ENCODE measurements at regions not wholly inside any gene's neighbourhood (a gene's known extent, or its start where the extent isn't known, plus 50 kb on each side); places are given as distances from the start of the nearest gene placed in this dataset.

DNA sequence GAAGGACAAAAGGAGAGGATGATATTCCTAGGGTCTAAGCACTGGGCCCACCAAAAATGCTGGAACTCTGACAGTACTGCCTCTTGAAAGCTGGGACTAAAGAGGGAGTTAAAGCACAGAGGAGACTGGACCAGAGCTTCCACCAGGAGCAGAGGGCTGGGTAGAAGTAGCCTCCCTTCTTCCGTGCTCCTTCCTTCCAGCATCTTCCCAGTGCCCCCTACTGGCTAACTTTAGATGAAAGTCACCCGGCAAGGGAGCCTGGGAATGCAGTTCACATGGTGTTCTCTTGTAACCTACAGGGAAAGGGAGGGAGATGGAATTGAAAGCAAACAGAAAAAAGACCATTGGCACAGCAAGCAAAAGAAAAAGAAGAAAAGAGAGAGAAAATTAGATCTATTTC is 106.1 kb upstream of the COL8A1 start:
- Histone ChIP-seq H2AFZ (ENCODE audit: low read depth, low read length) (no peak overlapping the region), H3K36me3 (ENCODE audit: insufficient read depth, low read length) (no peaks in the 10 kb centered on the region)

GRCh38 chr3:99529265-99529664 is 109.1 kb upstream of the COL8A1 start:
- no peak for TF ChIP-seq POLR2AphosphoS5 (IDR thresholded peaks at IDR 0.05)
- no peak for TF ChIP-seq EZH2 (IDR thresholded peaks at IDR 0.05; ENCODE audit: borderline replicate concordance, insufficient read depth, low read length, poor library complexity, severe bottlenecking)
- no peak for TF ChIP-seq RAD21 (conservative IDR thresholded peaks at IDR 0.05)
- TF ChIP-seq MXI1 (conservative IDR thresholded peaks at IDR 0.05; ENCODE audit: poor library complexity, severe bottlenecking), result no peak
- TF ChIP-seq SMC3 (conservative IDR thresholded peaks at IDR 0.05; ENCODE audit: poor library complexity), result no peak
- no peak for TF ChIP-seq TAF1 (IDR thresholded peaks at IDR 0.05; ENCODE audit: low read depth)
- no peak for TF ChIP-seq CTCF (IDR thresholded peaks at IDR 0.05; ENCODE audit: poor library complexity, severe bottlenecking)
- TF ChIP-seq, protein P1, sequence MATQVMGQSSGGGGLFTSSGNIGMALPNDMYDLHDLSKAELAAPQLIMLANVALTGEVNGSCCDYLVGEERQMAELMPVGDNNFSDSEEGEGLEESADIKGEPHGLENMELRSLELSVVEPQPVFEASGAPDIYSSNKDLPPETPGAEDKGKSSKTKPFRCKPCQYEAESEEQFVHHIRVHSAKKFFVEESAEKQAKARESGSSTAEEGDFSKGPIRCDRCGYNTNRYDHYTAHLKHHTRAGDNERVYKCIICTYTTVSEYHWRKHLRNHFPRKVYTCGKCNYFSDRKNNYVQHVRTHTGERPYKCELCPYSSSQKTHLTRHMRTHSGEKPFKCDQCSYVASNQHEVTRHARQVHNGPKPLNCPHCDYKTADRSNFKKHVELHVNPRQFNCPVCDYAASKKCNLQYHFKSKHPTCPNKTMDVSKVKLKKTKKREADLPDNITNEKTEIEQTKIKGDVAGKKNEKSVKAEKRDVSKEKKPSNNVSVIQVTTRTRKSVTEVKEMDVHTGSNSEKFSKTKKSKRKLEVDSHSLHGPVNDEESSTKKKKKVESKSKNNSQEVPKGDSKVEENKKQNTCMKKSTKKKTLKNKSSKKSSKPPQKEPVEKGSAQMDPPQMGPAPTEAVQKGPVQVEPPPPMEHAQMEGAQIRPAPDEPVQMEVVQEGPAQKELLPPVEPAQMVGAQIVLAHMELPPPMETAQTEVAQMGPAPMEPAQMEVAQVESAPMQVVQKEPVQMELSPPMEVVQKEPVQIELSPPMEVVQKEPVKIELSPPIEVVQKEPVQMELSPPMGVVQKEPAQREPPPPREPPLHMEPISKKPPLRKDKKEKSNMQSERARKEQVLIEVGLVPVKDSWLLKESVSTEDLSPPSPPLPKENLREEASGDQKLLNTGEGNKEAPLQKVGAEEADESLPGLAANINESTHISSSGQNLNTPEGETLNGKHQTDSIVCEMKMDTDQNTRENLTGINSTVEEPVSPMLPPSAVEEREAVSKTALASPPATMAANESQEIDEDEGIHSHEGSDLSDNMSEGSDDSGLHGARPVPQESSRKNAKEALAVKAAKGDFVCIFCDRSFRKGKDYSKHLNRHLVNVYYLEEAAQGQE (IDR thresholded peaks at IDR 0.05; ENCODE audit: borderline replicate concordance), result no peak
- no peak for TF ChIP-seq EP300 (conservative IDR thresholded peaks at IDR 0.05; ENCODE audit: poor library complexity, severe bottlenecking)
- Histone ChIP-seq H4K20me1 (ENCODE audit: insufficient read depth) (no peaks in the 10 kb centered on the region), H3K79me2 (replicated peaks; ENCODE audit: insufficient read depth, low read length) (no peaks in the 10 kb centered on the region), H3K9ac (ENCODE audit: low read length) (no peak overlapping the region), H2AFZ (ENCODE audit: low read depth, low read length) (no peak overlapping the region), H3K4me2 (ENCODE audit: low read length) (no peak overlapping the region), H3K27ac (ENCODE audit: low read length) (no peak overlapping the region), H3K36me3 (ENCODE audit: insufficient read depth, low read length) (no peaks in the 10 kb centered on the region), H3F3A (ENCODE audit: insufficient read depth, low read length, poor library complexity, severe bottlenecking) (no peaks in the 10 kb centered on the region), H3K4me3 (ENCODE audit: low read length) (no peak overlapping the region), H3K9me2 (ENCODE audit: insufficient read depth, low read length) (no peaks in the 10 kb centered on the region), H3K9me3 (ENCODE audit: low read length) (no peaks in the 10 kb centered on the region), H3K27me3 (ENCODE audit: insufficient read depth, low read depth, low read length) (no peaks in the 10 kb centered on the region)

More for the DNA sequence above, 106.1 kb upstream of the COL8A1 start:
- Histone ChIP-seq H3K9me2 (ENCODE audit: insufficient read depth, low read length) (no peaks in the 10 kb centered on the region), H3K9me3 (ENCODE audit: low read length) (no peaks in the 10 kb centered on the region), H3K4me3 (ENCODE audit: low read length) (no peak overlapping the region), H4K20me1 (ENCODE audit: insufficient read depth) (no peaks in the 10 kb centered on the region), H3K27me3 (ENCODE audit: insufficient read depth, low read depth, low read length) (no peaks in the 10 kb centered on the region), H3K27ac (ENCODE audit: low read length) (no peak overlapping the region), H3K9ac (ENCODE audit: low read length) (no peak overlapping the region), H3K4me2 (ENCODE audit: low read length) (no peak overlapping the region), H3K79me2 (replicated peaks; ENCODE audit: insufficient read depth, low read length) (no peaks in the 10 kb centered on the region), H3F3A (ENCODE audit: insufficient read depth, low read length, poor library complexity, severe bottlenecking) (no peaks in the 10 kb centered on the region)
- no peak for TF ChIP-seq MXI1 (conservative IDR thresholded peaks at IDR 0.05; ENCODE audit: poor library complexity, severe bottlenecking)
- no peak for TF ChIP-seq RAD21 (conservative IDR thresholded peaks at IDR 0.05)
- no peak for TF ChIP-seq TAF1 (IDR thresholded peaks at IDR 0.05; ENCODE audit: low read depth)

- Histone ChIP-seq H2AFZ (ENCODE audit: low read depth, low read length) (no peak overlapping the region), H3K4me2 (ENCODE audit: low read length) (no peak overlapping the region), H4K20me1 (ENCODE audit: insufficient read depth) (no peaks in the 10 kb centered on the region), H3K9ac (ENCODE audit: low read length) (no peak overlapping the region), H3K9me3 (ENCODE audit: low read length) (no peaks in the 10 kb centered on the region), H3K4me3 (ENCODE audit: low read length) (no peak overlapping the region), H3F3A (ENCODE audit: insufficient read depth, low read length, poor library complexity, severe bottlenecking) (no peaks in the 10 kb centered on the region), H3K36me3 (ENCODE audit: insufficient read depth, low read length) (no peaks in the 10 kb centered on the region), H3K27ac (ENCODE audit: low read length) (no peak overlapping the region), H3K9me2 (ENCODE audit: insufficient read depth, low read length) (no peaks in the 10 kb centered on the region), H3K27me3 (ENCODE audit: insufficient read depth, low read depth, low read length) (no peaks in the 10 kb centered on the region), H3K79me2 (replicated peaks; ENCODE audit: insufficient read depth, low read length) (no peaks in the 10 kb centered on the region)
- TF ChIP-seq CTCF (IDR thresholded peaks at IDR 0.05; ENCODE audit: poor library complexity, severe bottlenecking), result no peak
- no peak for TF ChIP-seq POLR2AphosphoS5 (IDR thresholded peaks at IDR 0.05)
- no peak for TF ChIP-seq RAD21 (conservative IDR thresholded peaks at IDR 0.05)
- TF ChIP-seq, protein P1 (IDR thresholded peaks at IDR 0.05; ENCODE audit: borderline replicate concordance), result no peak
- no peak for TF ChIP-seq EZH2 (IDR thresholded peaks at IDR 0.05; ENCODE audit: borderline replicate concordance, insufficient read depth, low read length, poor library complexity, severe bottlenecking)
- TF ChIP-seq EP300 (conservative IDR thresholded peaks at IDR 0.05; ENCODE audit: poor library complexity, severe bottlenecking), result no peak
- TF ChIP-seq MXI1 (conservative IDR thresholded peaks at IDR 0.05; ENCODE audit: poor library complexity, severe bottlenecking), result no peak
- no peak for TF ChIP-seq SMC3 (conservative IDR thresholded peaks at IDR 0.05; ENCODE audit: poor library complexity)
- TF ChIP-seq TAF1 (IDR thresholded peaks at IDR 0.05; ENCODE audit: low read depth), result no peak
Measured at GRCh38 chr3:99526921-99527320, 111.5 kb upstream of the COL8A1 start.

Data from neural cell (in vitro differentiated cells).